Hematopoietic multipotent progenitor cell treated with erythropoietin and hydrocortisone succinate and interleukin-3 and kit ligand, for 6 days (in vitro differentiated cells): ENCODE measurements at regions not wholly inside any gene's neighbourhood (a gene's known extent, or its start where the extent isn't known, plus 50 kb on each side); places are given as distances from the start of the nearest gene placed in this dataset.

ENCODE experiments used
- DNase-seq: peaks from one replicate; pipeline ENCODE4 v3.0.0-alpha.2; 2015

GRCh38 chr12:83186419-83186818, 499.7 kb downstream of the TMTC2 start:
- no peak for DNase-seq

- DNase-seq = no peak
These were observed 498.5 kb downstream of the TMTC2 start for GRCh38 chr12:83185241-83185640.
